HG03175 (cell line): ENCODE measurements at regions not wholly inside any gene's neighbourhood (a gene's known extent, or its start where the extent isn't known, plus 50 kb on each side); places are given as distances from the start of the nearest gene placed in this dataset.
"Not testable (repeated sequence)": the region's sequence is repeated elsewhere in the genome, so short reads cannot be mapped to it uniquely, and the experiment has no call there.

Experiments
- ATAC-seq: cut with Tn5 transposase; IDR thresholded peaks from one replicate; pipeline ENCODE4 v1.9.1; 2021; ENCODE audit warnings: mild to moderate bottlenecking, moderate library complexity; ENCODE audit not compliant: unreplicated experiment

DNA sequence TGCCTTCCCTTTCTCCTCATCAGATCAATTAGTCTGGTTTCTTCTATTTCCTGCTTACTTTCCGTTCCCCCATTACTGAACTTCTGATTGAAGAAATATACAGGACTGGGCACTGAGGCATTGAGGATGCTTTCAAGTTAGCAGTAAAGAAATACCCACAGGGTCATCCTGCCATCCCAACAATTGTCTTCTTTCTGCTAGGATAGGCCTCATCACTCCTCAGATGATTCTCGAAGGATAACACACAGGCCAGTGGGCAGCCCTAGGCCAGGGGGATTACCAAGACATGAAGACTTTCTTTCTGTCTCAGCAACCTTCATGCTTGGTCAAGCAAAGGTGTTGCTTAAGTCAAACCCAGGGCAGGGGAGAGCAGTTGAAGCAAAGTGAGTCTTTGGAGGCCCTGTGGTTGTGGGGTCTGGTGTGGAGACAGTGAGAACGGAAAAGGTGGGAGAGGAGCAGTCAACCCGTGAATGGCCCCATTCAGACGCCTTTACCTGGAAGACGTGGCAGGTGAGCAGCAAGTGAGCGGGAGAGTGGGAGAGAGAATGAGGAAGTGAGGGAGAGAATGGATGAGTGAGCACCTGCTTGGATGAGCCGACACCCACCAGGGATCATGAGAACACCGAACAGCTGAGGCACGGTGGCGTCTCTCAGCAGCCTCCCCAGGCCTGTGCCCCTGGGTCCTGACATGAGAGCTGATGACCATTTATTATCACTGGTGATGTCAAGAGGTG lies 462.9 kb downstream of the PREX1 start:
- ATAC-seq: no peak

- no peak for ATAC-seq
These were observed 463.7 kb downstream of the PREX1 start for GRCh38 chr20:48364055-48364454.

DNA sequence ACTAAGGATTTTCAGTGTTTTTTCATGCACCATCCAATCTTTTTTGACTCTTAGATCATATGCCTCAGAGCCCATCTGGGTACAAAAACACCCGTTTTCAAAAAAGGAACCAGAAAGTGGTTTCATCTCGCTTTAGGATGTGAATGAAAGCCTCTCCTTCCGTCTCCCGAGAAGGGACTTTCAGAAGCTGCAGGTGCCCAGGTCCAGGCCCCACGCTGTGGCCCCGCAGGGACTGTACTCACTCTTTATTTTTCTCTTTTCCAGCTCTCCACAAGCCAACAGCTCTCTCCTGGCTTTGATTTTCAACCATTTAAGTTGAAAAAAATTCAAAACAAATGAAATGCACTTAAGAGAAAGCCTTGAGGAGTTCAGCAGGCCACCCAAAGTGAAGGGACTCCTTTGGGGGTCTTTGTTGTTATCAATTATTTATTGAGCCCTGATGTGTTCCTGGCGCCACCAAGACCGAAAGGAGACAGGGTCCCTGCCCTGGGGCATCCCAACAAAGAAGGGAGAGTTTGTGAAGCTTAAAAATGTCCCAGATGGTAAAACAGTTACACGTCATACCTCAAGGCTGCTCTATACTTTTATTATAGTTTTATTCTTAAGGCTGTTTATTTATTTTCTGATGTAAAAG lies 467.3 kb downstream of the PREX1 start:
- ATAC-seq: peak; percentile 27

DNA sequence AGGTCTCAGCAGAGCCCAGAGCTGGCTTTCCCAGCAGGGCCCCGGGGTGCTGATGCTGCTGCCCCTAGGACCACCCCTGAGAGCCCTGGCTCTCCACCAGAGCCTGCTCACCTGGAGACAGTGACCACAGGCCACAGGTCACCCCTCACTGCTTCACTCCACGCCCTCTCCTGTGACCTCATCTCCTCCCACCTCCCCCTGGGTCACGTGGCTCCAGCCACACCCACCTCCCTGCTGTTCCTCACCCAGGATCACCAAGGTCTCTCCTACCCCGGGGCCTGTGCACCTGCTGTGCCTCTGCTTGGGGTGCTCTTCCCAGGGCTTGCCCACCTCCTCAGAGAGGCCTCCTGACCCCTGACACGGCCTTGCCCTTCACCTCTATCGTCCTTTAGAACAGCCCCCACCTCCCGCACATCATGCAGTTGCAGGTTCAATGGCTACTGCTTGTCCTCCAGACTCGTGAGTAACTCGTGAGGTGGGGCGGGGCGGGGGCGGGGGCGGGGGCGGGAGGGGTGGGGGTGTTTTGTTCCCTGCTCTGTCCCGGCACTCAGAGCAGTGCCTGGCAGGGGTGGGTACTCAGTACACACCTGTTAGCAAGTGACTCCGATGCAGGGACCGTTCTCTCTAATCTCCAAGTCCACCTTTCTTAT lies 468.0 kb downstream of the PREX1 start:
- peak; percentile 60 for ATAC-seq

DNA sequence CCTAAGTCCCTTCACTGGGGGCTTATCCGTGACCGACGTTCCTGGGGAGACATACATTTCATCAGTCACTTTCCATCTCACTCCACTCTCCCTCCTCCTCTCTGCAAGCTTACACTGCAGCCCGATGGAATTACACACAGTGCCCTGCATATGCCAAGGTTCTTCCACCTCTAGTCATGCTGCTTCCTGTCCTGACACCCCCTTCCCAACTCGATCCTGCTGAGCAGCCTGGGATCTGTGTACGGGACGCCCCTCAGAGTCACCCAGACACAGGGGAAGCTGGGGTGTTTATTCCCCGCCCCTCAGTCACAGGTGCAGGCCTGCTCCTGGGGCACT lies 468.8 kb downstream of the PREX1 start:
- ATAC-seq: not testable (repeated sequence)

DNA sequence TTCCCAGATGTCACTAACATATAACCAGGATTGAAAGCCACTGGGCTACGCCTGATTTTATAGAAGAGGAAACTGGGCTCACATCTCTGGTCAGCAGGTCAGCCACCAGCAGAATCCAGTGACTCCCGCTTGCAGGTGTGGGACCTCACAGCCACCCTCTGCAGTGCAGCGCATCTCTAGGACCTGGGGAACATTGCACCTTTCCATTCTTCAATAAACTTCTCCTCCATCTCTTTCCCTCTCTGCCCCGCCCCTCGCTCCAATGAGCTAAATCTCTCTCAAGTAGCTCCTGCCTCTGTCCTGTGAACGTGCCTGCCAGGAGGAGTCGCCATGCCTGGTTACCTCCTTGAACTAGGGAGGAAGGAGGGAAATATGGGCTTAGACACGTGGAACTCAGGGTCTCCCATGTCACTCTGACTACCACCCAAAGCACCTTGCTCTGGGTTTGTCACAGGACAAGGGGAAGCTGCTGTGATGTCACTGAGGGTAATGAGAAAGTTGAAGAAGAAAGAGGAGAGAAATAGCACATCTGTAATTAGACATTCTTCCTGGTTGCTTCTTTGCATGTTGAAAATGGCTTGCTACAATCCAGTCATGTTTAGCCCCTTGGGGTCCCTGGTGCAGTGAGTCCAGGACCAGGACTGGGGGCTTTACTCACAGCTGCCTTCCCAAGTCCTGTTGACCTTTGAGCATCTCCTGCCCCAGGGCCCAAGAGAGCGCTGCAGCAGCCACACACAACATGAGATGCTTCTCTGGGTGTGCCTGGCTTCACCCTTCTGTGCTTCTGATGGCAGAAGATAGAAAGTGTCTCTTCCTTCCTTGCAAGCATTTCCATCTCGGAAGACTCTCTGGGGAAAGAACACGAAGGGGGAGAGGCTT lies 469.4 kb downstream of the PREX1 start:
- ATAC-seq: no peak

DNA sequence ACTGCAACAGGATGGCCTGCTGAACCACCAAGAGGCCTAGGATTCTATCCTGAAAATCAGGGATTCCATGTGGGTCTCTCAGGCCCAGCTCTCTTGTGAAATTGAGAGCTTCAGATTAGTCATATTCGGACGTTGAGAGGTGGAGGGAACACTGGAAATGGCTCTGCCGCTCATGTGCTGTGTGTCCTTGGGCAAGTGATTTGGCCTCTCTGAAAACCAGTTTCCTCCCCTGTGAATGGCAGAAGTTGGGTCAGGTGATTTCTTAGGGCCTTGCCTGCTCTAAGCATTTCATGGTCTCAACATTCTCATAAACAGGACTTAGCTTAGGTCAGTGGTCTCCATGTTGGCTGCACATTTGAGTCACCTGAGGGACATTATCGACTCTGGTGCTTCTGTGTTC lies 470.1 kb downstream of the PREX1 start:
- ATAC-seq: no peak

GRCh38 chr20:48354903-48355302 lies 472.9 kb downstream of the PREX1 start:
- no peak for ATAC-seq

DNA sequence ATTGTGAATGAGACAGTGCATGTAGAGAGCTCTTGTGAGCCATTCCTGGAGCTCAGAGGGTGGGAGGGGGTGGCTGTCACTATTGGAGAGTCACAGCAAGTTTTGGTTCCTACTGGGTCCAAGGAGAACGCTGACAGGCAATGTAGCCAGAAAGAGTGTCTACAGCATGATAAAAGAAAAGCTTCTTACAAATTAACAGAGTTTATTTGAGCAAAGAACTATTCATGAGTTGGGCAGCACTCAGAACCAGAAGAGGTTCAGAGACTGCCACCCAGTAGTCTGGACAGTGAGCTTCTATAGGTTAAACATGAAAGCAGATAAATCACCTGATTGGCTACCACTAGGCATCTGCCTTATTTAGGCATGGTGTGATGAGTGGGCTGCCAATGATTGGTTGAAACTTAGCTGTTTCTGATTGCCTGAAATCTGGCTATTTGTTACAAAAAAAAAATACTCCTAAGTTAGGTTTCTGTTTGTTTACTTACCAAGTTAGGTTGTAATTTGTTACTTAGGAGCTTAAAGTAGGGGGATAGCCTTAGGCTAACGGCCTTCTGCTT lies 473.4 kb downstream of the PREX1 start:
- no peak for ATAC-seq

- no peak for ATAC-seq
These were observed 475.2 kb downstream of the PREX1 start for GRCh38 chr20:48352628-48353027.

DNA sequence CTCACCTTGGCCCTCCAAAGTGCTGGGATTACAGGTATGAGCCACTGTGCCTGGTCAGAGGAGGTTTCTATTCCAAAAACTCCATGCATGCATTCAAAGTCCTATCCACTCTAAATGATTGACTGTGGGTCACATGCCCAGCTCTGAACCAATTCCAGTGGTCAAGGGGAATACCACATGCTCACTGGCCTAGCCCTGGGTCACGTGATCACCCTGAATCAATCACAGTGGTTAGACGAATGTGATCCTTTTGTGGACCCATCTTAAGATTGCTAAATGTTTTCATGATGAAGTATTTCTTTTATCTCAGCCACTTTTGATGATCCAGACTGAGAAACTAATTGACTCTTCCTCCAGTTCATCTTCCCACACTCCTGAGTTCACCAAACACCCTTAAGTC lies 475.8 kb downstream of the PREX1 start:
- ATAC-seq: no peak

DNA sequence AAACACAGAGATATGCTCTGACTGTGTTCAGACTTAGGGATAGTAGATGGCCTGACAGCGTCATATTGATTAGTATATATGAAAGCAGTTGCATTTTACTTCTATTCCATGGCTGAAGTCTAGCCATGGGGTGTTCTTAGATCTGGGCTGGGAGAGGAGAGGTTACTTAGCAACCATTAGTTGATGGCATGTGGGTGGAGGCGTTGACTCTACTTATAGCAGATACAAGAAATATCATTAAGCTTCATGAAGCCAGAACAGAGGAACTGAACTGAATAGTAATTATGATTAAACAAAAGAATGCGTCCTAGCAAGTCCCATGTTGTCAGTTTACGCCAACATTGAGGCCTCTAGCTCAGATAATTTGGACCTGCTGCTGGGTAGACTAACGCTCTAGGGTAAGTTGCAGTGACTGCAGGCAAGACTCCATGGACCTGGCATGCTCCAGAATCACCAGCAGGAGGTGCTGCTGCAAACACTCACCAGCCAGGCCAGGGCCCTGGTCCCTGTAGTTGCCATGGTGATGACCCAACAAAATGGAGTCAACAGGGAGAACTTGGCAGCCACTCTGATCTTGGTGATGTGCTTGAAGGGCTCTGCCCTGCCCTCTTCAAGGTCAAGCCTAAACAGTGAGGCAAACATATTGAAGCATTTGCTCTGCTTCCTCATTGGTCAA lies 477.3 kb downstream of the PREX1 start:
- ATAC-seq: no peak

DNA sequence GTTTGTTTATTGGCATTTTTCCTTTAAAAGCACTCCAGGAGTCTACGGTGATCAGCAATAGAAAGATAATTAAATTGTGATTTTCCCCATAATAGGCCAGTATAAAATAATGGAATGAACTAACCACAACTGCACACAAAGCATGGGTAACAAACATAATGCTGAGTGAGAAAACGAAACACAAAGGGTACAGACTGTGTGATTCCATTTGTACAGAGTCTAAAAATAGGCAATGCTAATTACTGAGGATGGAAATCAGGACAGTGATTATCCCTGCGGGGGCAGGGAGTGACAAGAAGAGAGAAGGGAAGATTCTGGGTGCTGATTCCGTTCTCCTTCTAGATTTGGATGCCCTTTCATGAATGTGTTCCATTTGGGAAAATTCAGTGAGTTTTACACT lies 478.1 kb downstream of the PREX1 start:
- no peak for ATAC-seq

GRCh38 chr20:48348022-48348421 lies 479.8 kb downstream of the PREX1 start:
- no peak for ATAC-seq

DNA sequence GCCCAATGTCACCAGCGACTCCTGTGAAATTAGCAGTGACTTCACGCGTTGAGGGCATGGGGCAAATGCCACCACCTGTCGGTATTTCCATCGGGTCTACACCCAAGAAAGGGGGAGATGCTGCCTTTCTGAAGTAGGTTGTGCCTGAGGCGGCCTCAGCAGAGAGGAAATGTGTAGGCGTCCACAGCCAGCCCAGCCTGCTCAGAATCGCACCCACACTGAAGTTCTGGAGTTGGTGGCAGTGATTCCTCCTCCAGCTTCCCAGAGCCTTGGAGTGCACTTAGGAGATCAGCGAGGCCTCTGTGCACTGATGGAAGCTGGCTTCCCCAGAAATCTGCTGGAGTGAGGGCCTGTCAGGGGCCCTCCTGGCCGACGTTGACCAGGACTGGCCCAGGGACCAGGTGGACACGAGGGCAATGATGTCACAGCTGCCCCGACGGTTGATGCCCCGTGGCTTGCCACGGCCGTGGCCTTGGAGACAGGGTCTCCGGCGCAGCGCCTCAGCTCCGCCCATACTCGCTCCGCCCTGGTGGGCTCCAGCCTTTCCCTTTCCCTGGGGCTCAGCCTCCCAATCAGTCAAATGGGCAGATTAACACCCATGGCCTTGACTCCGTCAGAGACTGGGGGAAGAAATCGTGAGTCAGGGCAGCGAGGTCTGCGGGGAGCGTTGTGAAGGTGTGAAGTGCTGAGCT lies 484.8 kb downstream of the PREX1 start:
- no peak for ATAC-seq

DNA sequence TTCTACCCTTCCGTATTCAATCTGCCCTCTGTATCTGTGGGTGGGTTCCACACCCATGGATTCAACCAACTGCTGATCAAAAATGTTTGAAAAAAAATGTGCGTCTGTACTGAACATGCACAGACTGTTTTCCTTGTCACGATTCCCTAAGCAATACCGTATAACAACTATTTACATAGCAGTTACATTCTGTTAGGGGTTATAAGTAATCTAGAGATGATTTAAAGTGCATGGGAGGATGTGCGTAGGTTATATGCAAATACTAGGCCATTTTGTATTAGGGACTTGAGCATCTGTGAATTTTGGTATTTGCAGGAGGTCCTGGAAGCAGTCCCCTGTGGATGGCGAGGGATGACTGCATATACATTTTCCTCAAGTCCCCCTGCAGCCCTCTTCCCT lies 486.9 kb downstream of the PREX1 start:
- ATAC-seq: no peak

DNA sequence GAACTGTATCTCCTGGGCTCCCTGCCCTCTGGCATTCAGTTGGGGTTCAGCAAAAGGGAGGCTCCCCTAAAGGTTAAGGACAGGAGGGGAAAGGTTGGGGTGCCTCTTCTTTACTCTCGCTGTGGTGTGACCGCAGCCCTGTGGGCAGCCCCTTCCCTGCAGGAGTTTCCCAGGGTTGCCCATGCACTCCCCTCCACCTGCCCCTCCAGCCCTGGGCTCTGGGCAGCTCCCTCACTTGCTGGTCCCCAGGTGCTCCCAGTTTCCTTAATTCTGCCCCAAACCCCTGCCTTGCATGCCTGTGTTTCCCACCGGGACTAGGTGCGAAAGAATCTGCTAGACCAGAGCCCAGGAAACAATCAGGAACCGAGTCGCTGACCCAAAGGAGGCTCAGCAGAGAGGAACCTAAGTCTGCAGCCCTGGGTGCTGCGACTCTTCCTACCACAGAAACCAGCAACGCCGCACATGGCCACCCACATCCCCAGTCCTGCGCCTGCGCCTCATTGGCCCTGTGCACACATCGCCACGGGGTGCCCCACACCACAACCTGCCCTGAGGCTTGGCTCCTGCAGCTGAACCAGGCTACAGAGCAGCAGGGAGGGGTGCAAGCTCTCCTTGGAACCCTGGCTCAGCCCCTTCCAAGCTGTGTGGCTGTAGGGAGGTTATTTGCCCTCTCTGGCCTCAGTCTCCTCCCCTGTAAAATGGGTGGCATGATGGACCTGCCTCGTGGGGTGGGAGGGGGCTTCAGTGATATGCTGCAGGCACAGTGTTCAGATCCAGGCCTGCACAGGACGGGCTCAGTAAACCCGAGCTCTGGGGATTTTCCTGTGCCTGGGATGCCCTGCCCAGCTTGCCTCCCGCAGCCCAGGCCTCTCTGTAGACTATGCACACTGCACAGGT lies 487.6 kb downstream of the PREX1 start:
- no peak for ATAC-seq

GRCh38 chr20:48339190-48339985 lies 488.4 kb downstream of the PREX1 start:
- no peak for ATAC-seq
